Activated naive CD8-positive, alpha-beta T cell treated with anti-CD3 and anti-CD28 coated beads, Interleukin-2, amount 10 ng/mL, durations not matched to agents 7 days and 5 days (primary cell): ENCODE measurements at regions not wholly inside any gene's neighbourhood (a gene's known extent, or its start where the extent isn't known, plus 50 kb on each side); places are given as distances from the start of the nearest gene placed in this dataset.

Source experiments
- ATAC-seq: fragments of 150-1000 bp; cut with Tn5 transposase; one replicate; pipeline ENCODE4 v1.10.0; 2021; ENCODE audit warnings: low read depth, moderate library complexity
- POLR2A ChIA-PET: fragments of 350-600 bp; sonication (Branson Sonifier 250); formaldehyde crosslinking; loops from one replicate; lab custom pipeline; 2021; ENCODE audit warnings: antibody characterized with exemption; lab: Charles Lee
- DNase-seq: peaks from one replicate; pipeline ENCODE4 v3.0.0; 2021
- H3K27ac Mint-ChIP-seq: one replicate; pipeline ENCODE4 v1.8.0; 2022; ENCODE audit warnings: mild to moderate bottlenecking, mixed read lengths
- H3K27me3 Mint-ChIP-seq: one replicate; pipeline ENCODE4 v1.8.0; 2022; ENCODE audit warnings: mild to moderate bottlenecking, moderate library complexity, mixed read lengths
- H3K36me3 Mint-ChIP-seq: one replicate; pipeline ENCODE4 v1.8.0; 2021; ENCODE audit warnings: mild to moderate bottlenecking, mixed read lengths
- H3K4me1 Mint-ChIP-seq: one replicate; pipeline ENCODE4 v1.8.0; 2021; ENCODE audit warnings: mixed read lengths
- H3K4me3 Mint-ChIP-seq: one replicate; pipeline ENCODE4 v1.8.0; 2022; ENCODE audit warnings: mild to moderate bottlenecking, moderate library complexity, mixed read lengths
- H3K9me3 Mint-ChIP-seq: one replicate; pipeline ENCODE4 v1.8.0; 2021; ENCODE audit warnings: mixed read lengths

- H3K27me3 Mint-ChIP-seq, result no peaks in the 10 kb centered on the region
- POLR2A ChIA-PET, result no interaction called here
- no peaks in the 10 kb centered on the region for H3K36me3 Mint-ChIP-seq
- no peak overlapping the region for H3K27ac Mint-ChIP-seq
- ATAC-seq (no peak), DNase-seq (no peak)
- H3K9me3 Mint-ChIP-seq, result peaks cover 6% of the 10 kb centered on the region
- H3K4me1 Mint-ChIP-seq, result no peaks in the 10 kb centered on the region
- H3K4me3 Mint-ChIP-seq, result no peak overlapping the region
These were observed 580.0 kb upstream of the INTU start for GRCh38 chr4:127052742-127053141.

DNA sequence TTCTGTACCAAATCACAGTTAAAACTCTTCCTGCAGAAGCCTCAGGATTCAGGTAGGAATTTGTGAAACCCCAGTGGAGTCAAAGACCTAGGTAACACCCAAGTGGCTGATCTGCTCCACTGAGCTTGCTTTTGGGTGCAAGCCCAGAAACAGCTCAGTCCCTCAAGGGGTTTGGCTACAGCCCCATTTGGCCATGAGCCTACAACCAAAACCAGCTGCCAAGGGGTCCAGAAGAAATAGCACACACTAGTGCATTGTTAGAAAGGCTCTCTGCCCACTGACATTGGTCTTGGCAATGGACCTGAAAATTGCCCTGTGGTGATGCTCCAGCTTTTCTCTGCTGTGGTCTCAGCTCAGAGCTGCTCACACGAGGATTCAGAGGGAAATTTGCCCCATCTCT, 577.4 kb upstream of the INTU start:
- POLR2A ChIA-PET, result no interaction called here
- Mint-ChIP-seq H3K4me1 (no peaks in the 10 kb centered on the region), H3K36me3 (no peaks in the 10 kb centered on the region), H3K4me3 (no peak overlapping the region), H3K27me3 (no peaks in the 10 kb centered on the region), H3K9me3 (peaks cover 6% of the 10 kb centered on the region), H3K27ac (no peak overlapping the region)
- ATAC-seq, result no peak
- DNase-seq, result no peak

DNA sequence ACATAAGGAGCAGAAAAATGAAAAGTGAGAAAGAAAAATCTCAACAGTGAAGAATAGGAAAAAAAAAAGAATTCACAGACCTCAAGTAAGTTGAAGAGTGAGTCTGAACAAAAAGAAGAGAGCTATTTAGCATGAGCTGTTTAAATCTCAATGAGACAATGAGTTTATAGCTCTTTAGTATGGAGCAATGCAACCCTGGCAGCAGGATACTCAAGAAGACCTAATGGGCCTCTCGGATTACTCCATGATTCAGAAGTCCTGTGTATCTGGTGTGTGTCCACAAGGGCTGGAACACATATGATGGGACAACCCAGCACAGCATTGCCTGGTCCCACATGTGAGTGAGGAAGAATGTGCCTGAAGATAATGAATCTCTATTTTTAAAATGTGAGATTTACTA, 563.1 kb upstream of the INTU start:
- no peak for DNase-seq
- ATAC-seq, result no peak
- peaks cover 5% of the 10 kb centered on the region for H3K9me3 Mint-ChIP-seq
- H3K4me1 Mint-ChIP-seq, result no peaks in the 10 kb centered on the region
- H3K4me3 Mint-ChIP-seq, result no peak overlapping the region
- H3K36me3 Mint-ChIP-seq, result no peaks in the 10 kb centered on the region
- POLR2A ChIA-PET, result no interaction called here
- H3K27ac Mint-ChIP-seq, result no peak overlapping the region
- H3K27me3 Mint-ChIP-seq, result no peaks in the 10 kb centered on the region

GRCh38 chr4:127071443-127071842, 561.3 kb upstream of the INTU start:
- no peaks in the 10 kb centered on the region for H3K4me1 Mint-ChIP-seq
- H3K36me3 Mint-ChIP-seq, result no peaks in the 10 kb centered on the region
- H3K4me3 Mint-ChIP-seq, result no peak overlapping the region
- no peak for DNase-seq
- peaks cover 5% of the 10 kb centered on the region for H3K9me3 Mint-ChIP-seq
- no peaks in the 10 kb centered on the region for H3K27me3 Mint-ChIP-seq
- H3K27ac Mint-ChIP-seq, result no peak overlapping the region
- ATAC-seq, result no peak
- POLR2A ChIA-PET, result no interaction called here

- no peak for ATAC-seq
- no peak overlapping the region for H3K27ac Mint-ChIP-seq
- H3K4me1 Mint-ChIP-seq, result no peaks in the 10 kb centered on the region
- no peak for DNase-seq
- H3K4me3 Mint-ChIP-seq, result no peak overlapping the region
- POLR2A ChIA-PET, result no interaction called here
- H3K9me3 Mint-ChIP-seq, result peaks cover 2% of the 10 kb centered on the region
- H3K36me3 Mint-ChIP-seq, result no peaks in the 10 kb centered on the region
- H3K27me3 Mint-ChIP-seq, result no peaks in the 10 kb centered on the region
These were observed 552.6 kb upstream of the INTU start for GRCh38 chr4:127080141-127080540.

- H3K27me3 Mint-ChIP-seq, result no peaks in the 10 kb centered on the region
- no peak overlapping the region for H3K27ac Mint-ChIP-seq
- DNase-seq (no peak), ATAC-seq (no peak)
- no peaks in the 10 kb centered on the region for H3K4me1 Mint-ChIP-seq
- no peak overlapping the region for H3K4me3 Mint-ChIP-seq
- POLR2A ChIA-PET, result no interaction called here
- H3K9me3 Mint-ChIP-seq, result peaks cover 3% of the 10 kb centered on the region
- H3K36me3 Mint-ChIP-seq, result no peaks in the 10 kb centered on the region
These were observed 551.7 kb upstream of the INTU start for GRCh38 chr4:127081041-127081440.

DNA sequence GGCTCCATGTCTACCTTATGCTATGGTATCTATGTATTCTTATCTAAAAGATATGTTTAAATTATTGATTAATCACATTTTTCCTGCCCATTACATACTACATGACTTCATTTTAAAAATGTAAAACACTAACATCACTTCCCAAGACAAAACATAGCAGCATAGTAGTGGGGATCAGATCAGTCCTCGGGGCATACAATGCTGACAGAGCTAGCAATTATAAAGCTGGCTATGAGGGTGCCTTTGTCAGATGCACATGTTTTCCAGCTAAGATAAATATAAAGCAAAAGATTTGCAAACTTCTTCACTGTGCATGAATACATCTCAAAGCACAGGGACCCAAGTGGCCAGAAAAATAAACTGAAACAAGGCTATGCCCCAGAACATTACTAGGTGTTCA, 549.8 kb upstream of the INTU start:
- ATAC-seq (no peak), DNase-seq (no peak)
- Mint-ChIP-seq H3K27me3 (no peaks in the 10 kb centered on the region), H3K27ac (no peak overlapping the region), H3K4me3 (no peak overlapping the region), H3K36me3 (no peaks in the 10 kb centered on the region), H3K4me1 (no peaks in the 10 kb centered on the region), H3K9me3 (peaks cover 6% of the 10 kb centered on the region)
- POLR2A ChIA-PET, result no interaction called here

DNA sequence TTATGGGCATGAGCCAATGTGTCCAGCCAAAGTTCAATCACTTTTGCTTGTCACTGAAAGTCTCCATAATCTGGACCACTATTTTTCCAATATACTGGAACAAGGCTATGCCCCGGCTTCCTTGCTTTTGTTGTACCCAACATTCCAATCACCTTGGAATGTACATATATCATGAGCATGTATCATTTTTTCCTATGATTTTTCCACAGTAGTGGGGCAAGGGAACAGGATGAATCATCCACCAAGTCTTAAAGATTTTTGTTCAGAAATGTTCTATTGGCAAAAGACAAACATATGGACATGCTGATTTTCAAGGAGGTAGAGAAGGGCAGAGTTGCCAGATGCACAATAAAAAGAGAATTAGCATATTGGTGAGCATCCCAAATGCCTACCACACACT, 548.1 kb upstream of the INTU start:
- Mint-ChIP-seq H3K27ac (no peak overlapping the region), H3K27me3 (no peaks in the 10 kb centered on the region), H3K9me3 (peaks cover 5% of the 10 kb centered on the region), H3K4me1 (no peaks in the 10 kb centered on the region), H3K36me3 (no peaks in the 10 kb centered on the region), H3K4me3 (no peak overlapping the region)
- POLR2A ChIA-PET, result no interaction called here
- DNase-seq (no peak), ATAC-seq (no peak)

- Mint-ChIP-seq H3K27me3 (no peaks in the 10 kb centered on the region), H3K4me1 (no peaks in the 10 kb centered on the region), H3K9me3 (peaks cover 1% of the 10 kb centered on the region), H3K36me3 (no peaks in the 10 kb centered on the region), H3K27ac (no peak overlapping the region), H3K4me3 (no peak overlapping the region)
- no peak for DNase-seq
- POLR2A ChIA-PET, result no interaction called here
- no peak for ATAC-seq
These were observed 535.7 kb upstream of the INTU start for GRCh38 chr4:127097061-127097460.

GRCh38 chr4:127102361-127102760, 530.4 kb upstream of the INTU start:
- no peak overlapping the region for H3K4me3 Mint-ChIP-seq
- H3K9me3 Mint-ChIP-seq, result peaks cover 5% of the 10 kb centered on the region
- no peaks in the 10 kb centered on the region for H3K36me3 Mint-ChIP-seq
- no peaks in the 10 kb centered on the region for H3K27me3 Mint-ChIP-seq
- DNase-seq (no peak), ATAC-seq (no peak)
- no peak overlapping the region for H3K27ac Mint-ChIP-seq
- POLR2A ChIA-PET, result no interaction called here
- no peaks in the 10 kb centered on the region for H3K4me1 Mint-ChIP-seq

- no peak for ATAC-seq
- POLR2A ChIA-PET, result no interaction called here
- H3K27ac Mint-ChIP-seq, result no peak overlapping the region
These were observed 529.1 kb upstream of the INTU start for GRCh38 chr4:127103681-127104115.

DNA sequence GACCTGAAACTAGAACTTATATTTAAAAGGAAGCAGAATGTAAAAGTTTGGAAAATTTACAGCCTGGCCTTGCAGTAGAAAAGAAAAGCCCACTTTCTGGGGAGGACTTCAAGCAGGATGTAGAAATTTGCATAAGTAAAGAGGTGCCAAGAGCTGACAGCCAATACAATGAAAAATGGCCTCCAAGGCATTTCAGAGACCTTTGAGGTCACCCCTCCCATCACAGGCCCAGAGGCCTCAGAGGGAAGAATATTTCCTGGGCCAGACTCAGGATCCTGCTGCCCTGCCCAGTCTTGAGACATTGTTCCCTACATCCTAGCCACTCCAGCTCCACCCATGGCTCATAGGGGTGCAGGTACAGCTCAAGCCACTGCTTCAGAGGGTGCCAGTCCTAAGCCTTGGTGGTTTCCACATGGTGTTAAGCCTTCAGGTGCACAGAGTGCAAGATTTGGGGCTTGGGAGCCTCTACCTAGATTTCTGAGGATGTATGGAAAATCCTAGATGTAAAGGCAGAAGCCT, 518.9 kb upstream of the INTU start:
- no peak overlapping the region for H3K27ac Mint-ChIP-seq
- H3K36me3 Mint-ChIP-seq, result no peaks in the 10 kb centered on the region

More at GRCh38 chr4:127103681-127104115, 529.1 kb upstream of the INTU start:
- Mint-ChIP-seq H3K27me3 (no peaks in the 10 kb centered on the region), H3K4me1 (no peaks in the 10 kb centered on the region), H3K9me3 (peaks cover 6% of the 10 kb centered on the region), H3K36me3 (no peaks in the 10 kb centered on the region), H3K4me3 (no peak overlapping the region)
- DNase-seq, result no peak

DNA sequence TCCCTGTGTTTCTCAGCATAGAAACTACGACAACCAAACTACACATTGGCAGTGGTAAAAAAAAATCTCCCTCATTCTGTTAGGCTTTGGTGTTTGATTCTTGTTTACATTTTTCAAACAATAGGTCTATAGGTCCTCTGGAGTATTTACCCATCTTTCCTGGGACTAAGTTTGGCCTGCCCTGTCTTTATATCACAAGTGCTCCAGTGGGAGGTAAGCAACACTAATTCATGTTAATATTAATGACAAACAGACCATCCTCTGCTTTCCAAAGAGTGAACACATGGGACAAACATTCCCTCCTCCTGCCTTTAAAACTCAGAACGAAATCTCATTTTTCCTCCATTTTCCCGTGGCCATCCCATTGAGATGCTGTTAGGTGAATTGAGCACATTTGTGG, 514.1 kb upstream of the INTU start:
- Mint-ChIP-seq H3K9me3 (peaks cover 3% of the 10 kb centered on the region), H3K4me3 (no peak overlapping the region), H3K27ac (no peak overlapping the region), H3K27me3 (no peaks in the 10 kb centered on the region), H3K36me3 (no peaks in the 10 kb centered on the region), H3K4me1 (no peaks in the 10 kb centered on the region)
- POLR2A ChIA-PET, result no interaction called here
- ATAC-seq (no peak), DNase-seq (no peak)

More for the DNA sequence above, 518.9 kb upstream of the INTU start:
- POLR2A ChIA-PET, result no interaction called here
- DNase-seq (no peak), ATAC-seq (no peak)
- Mint-ChIP-seq H3K4me3 (no peak overlapping the region), H3K9me3 (peaks cover 1% of the 10 kb centered on the region), H3K27me3 (no peaks in the 10 kb centered on the region), H3K4me1 (no peaks in the 10 kb centered on the region)

DNA sequence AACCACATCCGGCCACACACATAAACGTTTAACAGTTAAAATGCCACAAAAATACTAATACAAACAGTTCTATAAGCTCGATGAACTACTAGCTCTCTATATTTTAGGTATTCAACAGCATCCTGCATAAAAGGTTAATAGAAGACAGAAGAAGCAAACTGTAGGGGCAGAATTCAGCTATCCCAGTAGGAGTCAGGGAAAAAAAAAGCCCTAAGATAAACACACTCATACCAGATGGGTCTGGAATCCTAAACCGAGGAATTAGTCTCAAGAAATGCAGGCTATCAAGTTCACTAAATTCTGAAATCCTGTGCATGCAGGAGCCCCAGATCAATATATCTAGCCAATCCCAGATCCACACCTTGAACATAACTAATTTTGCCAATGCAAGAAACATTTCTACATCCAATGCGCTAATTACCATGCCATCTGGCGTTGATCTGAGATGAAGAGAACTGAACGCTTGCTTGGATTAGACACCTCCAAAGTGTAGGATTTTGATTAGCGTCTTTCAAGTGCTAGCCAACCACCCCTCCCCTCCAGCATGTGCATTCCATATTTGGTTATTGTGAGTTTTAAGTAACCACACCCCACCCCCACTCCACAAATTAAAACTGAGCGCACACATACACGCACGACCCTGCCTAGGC, 512.2 kb upstream of the INTU start:
- no peak overlapping the region for H3K4me3 Mint-ChIP-seq
- no peak overlapping the region for H3K27ac Mint-ChIP-seq
- no peaks in the 10 kb centered on the region for H3K36me3 Mint-ChIP-seq
- POLR2A ChIA-PET, result no interaction called here
- DNase-seq (no peak), ATAC-seq (no peak)
- H3K4me1 Mint-ChIP-seq, result no peaks in the 10 kb centered on the region
- peaks cover 3% of the 10 kb centered on the region for H3K9me3 Mint-ChIP-seq
- no peaks in the 10 kb centered on the region for H3K27me3 Mint-ChIP-seq
